ENCODE measurements at regions not wholly inside any gene's neighbourhood (a gene's known extent, or its start where the extent isn't known, plus 50 kb on each side); places are given as distances from the start of the nearest gene placed in this dataset.

GRCh38 chr6:153872946-153873345 is 166.1 kb upstream of the OPRM1 start:
- no peak for DNase-seq

- no peak for DNase-seq
Measured at GRCh38 chr6:153862927-153863326, 176.1 kb upstream of the OPRM1 start.

GRCh38 chr6:153862139-153862538 is 176.9 kb upstream of the OPRM1 start:
- no peak for DNase-seq

DNA sequence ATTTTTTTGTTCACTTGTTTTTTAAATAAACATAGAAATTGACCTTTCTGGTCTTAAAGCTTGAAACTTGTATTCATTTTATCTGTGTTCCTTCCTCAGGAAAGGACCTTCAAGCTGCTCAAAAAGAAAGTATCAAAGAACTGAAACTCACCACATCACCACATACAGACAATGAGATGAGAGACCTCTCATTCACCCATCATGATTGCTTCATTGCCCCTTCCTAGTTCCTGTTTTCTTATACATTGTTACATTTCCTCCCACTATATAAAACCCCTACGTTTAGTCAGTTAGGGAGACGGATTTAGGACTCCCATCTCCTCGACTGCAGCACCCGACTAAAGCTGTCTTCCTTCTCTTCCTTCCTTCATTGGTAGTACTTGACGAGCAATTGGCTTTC is 180.5 kb upstream of the OPRM1 start:
- DNase-seq, result no peak

GRCh38 chr6:153856929-153857376 is 182.1 kb upstream of the OPRM1 start:
- no peak for DNase-seq

DNA sequence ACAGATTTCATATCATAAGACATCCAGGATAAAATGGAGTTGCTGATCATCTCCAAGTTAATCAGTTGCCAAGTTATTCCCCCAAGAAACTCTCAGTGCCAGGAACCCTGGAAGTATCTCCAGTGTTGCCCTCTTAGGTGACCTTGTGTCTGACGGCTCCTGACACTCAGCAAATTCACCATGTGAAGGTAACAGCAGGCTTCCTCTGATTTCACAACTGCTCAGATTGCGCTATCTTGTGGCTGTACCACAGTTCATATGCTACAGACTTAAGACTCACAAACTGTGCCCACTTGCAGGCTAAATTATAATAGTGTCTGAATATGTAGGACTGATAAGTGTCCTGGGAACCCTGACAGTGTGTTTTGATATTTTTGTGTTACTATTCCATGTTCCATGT is 186.6 kb upstream of the OPRM1 start:
- DNase-seq, result no peak

GRCh38 chr6:153852034-153852433 is 187.0 kb upstream of the OPRM1 start:
- no peak for DNase-seq

DNA sequence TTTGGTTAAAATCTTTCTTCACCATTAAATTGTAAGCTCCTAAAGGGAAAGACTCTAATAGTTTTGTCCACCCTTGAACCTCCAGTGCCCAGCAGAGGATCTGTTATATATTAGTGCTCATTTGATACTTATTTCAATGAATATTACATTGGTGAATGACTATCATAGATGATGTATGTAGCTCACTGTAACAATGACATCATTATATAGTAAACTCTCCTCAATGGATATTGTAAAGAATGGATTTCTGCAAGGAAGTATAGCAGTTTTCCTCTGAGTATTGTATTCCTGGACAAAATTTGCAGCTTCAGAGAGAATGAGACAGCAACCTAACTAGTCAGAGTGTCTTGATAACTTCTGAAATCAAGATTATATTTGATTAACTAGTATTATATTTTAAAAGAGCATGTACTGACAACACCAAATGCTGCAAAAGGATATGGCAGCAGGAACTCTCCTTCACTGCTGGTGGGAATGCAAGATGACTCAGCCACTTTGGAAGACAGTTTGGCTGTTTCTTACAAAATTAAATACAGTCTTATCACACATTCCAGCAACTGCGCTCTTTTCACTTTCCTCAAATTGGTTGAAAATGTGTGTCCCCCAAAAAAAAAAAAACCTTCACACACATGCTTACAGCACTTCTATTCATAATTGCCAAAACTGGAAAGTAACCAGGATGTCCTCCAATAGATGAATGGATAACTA is 189.8 kb upstream of the OPRM1 start:
- DNase-seq, result no peak

GRCh38 chr6:153843420-153843819 is 195.6 kb upstream of the OPRM1 start:
- no peak for DNase-seq

DNA sequence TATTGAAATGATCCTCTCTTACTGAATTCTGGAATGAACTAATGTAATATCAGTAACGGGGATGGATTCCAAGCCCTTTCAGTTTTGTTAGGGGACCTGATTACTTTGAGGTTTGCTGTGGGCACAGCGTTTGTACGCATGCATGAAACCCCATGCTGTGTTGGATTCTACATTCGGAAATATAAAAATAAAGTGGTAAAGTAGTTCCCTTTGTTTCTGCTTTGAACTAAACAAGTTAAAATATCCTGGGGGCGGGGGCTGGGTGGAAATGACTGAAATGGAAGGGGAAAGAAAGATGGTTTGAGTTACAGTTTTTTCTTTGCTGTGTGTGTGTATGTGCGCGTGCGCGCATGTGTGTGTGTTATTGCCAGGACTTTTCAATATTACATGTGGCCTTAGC is 196.5 kb upstream of the OPRM1 start:
- DNase-seq, result no peak

DNA sequence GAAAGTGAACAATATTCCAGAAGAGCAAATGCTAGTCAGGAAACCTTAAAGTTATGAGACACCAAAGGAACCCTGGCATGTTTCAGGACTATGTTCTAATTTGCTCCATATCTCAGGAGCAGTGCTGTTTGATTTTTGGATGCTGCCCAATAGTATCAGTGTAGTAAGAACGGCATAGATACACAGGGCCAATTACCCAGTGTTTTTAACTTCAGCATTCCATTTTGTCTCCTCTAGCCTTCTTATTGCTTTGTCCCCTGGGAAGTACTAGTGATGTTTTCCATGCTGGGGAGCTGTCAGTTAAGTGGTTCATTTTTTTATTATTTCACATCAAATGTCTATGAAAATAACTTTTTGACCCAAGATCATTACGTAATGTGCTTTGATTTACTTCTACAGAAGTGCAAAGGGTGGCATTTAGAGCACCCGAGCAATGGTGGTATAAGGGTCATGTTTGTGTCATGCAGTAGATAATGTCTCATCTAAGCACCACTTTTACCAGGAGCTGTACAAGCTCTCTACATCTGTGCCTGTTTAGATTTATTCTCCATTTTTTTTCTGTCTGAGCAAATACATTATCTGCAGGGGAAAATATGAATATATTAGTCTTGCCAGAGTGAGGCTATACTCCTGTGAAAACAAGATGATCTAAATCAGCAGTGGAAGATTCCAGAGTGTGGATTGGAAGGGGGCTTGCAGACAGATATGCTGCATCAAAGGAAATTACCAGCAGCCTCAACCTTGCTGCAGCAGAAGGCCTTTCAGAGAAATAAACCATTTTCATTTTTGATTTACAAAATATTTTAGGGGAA is 198.8 kb upstream of the OPRM1 start:
- no peak for DNase-seq

DNA sequence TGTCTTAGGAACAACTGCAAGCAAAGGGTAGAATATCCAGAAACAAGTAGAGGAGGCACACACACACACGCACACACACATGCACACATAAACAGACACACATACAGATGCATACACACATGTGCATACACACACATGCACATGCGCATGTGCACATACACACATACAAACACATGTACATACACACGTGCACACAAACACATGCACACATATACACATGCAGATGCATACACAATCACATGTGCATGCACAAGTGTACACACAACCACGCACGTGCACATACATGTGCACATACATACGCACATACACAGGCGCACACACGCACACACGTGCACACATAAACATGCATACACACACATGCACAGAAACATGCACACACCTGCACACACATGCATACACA is 206.5 kb upstream of the OPRM1 start:
- DNase-seq, result no peak

DNA sequence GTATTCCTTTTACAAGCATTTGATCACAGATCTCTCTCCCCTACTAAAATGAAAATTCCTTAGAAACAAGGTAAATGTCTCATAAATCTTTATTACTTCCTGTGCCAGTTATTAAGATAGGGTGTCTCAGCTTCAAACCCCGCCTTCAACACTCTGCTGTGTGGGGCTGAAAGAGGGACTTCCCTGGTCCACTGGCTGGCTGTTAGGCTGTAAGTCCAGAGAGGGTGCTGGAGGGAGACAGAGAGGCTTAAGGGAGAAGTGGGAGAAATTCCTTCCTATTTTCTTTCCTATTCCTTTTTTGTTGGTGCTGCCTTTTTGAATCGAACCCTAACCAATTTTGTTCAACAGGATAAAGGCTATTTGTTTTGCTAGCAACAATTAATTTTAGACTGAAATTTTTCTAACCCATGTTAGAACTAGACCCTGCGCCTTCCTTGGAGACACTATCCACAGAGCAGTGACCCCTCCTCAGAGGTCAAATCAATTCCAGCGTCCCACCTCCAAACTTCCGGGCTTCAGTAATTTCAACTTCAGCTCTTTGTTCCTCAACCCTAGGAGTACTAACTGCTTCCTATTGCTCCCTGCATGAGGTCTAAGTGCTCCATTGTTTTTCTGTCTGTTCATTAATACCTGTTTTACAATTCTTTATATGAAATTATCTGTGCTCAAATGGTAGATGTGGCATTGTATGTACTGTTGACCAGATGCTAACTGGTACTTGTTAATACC is 207.5 kb upstream of the OPRM1 start:
- DNase-seq, result no peak

DNA sequence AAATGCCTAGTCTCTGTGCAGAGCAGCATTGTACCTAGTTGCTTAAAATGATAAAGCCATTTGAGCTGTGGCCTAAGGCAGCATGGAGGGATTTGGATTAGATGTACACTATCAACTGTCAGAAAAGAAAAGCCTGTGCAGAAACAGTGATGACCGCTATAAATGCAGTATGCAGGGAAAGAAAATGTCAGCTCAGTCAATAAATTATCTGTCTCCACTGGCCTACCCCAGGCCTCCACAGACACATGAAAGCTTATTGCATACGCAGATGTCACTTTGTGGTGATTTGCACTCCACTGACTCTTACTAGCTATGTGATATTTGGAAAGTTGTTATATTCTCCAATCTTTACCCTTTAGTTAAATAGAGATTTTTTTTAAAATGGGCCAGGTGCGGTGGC is 221.9 kb upstream of the OPRM1 start:
- no peak for DNase-seq

DNA sequence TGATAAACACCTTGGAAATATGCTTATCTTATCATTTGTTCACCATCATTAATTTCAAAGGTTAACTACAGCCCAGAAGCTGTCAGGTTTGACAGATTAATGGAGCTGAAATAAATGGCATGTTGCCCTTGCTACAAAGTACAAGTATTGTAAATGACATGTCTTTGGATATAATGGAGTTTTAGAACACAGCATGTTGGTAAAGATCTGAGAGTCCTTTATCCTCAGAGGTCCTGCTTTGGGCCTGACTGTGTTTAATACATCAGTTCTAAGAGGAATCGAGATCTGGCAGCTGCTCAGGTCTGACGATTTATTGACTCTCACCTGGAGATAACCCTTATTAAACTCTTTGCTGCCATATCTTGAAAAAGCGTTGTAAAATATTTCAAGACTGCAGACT is 222.7 kb upstream of the OPRM1 start:
- no peak for DNase-seq

DNA sequence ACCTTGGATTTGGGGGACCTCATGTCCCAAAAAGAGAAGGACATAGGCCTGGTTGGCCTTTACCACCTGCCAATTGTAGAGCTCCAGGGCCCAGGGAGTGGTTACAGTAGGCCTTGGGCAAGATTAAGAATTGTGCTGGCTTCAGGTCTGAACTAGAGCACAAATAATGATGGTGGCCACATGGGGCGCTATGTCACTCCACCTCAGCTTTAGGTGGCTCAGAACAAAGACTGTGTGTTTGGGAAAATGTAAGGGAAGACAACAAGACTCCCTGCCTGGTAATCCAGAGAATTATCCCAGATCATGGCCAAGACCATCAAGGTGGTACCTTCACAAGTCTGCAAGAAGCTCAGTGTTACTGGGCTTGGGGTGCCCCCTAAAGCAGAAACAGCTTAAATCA is 224.9 kb upstream of the OPRM1 start:
- no peak for DNase-seq

DNA sequence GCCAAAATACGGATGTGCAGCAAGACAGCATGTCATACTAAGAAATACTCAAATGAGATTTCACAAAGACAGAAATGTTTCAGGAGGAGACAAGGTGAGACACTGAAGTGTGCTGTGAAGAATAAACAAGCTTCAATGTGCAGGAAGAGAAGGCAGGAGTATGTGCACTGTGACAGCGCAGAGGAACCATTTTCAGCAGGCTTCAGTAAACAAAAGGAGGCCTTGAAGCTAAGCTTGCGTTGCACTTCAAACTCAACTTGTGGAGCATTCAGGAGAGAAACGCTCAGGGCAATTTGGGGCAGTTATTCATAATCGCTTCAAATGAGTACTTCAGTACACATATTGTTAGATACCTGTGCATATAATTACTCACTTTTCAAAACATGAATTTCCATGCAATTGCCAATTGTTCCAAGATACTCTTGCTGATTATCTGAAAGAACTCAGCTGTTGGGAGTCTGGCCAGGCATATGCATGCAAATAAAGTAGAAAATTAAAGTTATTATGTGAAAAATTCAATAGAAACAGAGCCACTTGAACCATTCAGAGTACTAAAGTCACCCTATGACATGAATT is 234.2 kb upstream of the OPRM1 start:
- DNase-seq, result no peak

GRCh38 chr6:153801917-153802316 is 237.1 kb upstream of the OPRM1 start:
- DNase-seq, result no peak

GRCh38 chr6:153800580-153801188 is 238.4 kb upstream of the OPRM1 start:
- no peak for DNase-seq

DNA sequence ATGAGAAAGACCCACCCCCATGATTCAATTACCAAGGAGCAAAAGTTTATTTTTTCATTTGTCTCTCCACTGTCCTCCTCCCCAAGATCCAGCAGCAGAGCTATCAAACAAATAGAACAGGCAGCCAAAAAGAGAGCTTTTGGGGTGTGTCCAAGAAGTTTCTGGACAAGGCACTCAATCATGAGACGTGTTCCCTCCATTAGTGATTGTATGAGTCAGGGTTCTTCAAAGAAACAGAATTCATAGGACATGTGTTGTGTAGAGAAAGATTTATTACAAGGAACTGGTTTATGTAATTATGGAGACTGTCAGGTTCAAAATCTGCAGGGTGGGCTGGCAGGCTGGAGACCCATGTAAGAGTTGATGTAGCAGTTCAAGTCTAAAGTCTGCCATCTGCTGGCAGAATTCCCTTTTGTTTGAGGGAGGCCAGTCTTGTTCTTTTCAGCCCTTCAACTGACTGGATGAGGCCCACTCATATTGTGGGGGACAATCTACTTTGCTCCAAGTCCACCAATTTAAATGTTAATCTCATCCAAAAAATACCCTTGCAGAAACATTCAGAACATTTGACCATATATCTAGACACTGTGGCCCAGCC is 248.1 kb upstream of the OPRM1 start:
- DNase-seq, result no peak

DNA sequence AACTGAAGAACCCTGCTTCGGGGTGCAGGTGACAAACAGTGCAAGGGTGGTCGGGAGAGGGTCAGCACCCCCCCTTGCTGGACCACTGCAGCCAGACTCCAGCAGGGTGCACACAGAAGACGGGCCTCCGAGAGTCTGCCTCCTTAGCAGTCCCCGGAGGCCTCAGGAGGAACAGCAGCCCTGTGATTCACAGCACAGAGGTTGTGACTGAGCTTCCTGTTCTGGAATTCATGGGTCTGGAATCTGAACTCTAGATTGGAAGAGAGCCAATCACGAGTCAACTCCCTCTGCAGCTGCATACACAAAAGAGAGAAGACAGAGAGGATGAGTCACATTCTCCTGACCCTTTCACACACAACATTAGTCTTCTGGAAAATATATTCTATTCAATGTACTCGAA is 249.0 kb upstream of the OPRM1 start:
- no peak for DNase-seq

GRCh38 chr6:153787341-153787606 is 251.8 kb upstream of the OPRM1 start:
- no peak for DNase-seq

DNA sequence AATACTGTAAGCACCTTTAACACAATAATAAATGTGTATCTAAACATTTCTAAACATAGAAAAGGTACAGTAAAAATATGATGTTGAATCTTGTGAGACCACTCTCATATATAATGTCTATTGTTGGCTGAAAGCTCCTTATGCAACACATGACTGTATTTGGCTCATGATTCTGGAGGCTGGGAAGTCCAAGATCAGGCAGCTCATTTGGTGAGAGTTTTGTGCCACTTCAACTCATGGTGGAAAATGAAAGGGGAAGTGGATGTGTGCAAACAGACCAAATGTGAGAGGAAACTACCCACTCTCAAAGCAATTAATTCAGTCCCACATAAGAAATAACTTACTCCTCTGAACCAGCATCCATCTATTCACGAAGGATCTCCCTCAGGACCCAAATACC is 257.7 kb upstream of the OPRM1 start:
- DNase-seq, result no peak

Measured in stimulated activated CD4-positive, alpha-beta T cell treated with anti-CD3 and anti-CD28 coated beads, Interleukin-1b, Interleukin-23, amount 100 ng/mL, for 48 hours (primary cell).